HepG2 (cell line): ENCODE measurements at regions not wholly inside any gene's neighbourhood (a gene's known extent, or its start where the extent isn't known, plus 50 kb on each side); places are given as distances from the start of the nearest gene placed in this dataset.

ENCODE experiments used
- ATAC-seq: fragments of 200-7000 bp; cut with Tn5 transposase; 3 replicates; pipeline ENCODE4 v1.9.1; 2020; ENCODE audit warnings: mild to moderate bottlenecking, moderate library complexity
- BruUV-seq: library from RNA; stranded (reverse); fragments of 400-500 nt; replicated peaks from 2 replicates; lab custom pipeline; 2021; lab: Mats Ljungman, UMichigan
- CTCF ChIA-PET: fragments of 300-600 bp; formaldehyde crosslinking; extraction: SDS; loops from one replicate; lab custom pipeline; 2021; ENCODE audit warnings: low total read pairs, inconsistent platforms, low intra/inter-chr PET ratio; lab: Yijun Ruan, JAX
- POLR2A ChIA-PET: fragments of 350-600 bp; sonication (Branson Sonifier 250); formaldehyde crosslinking; loops from one replicate; lab custom pipeline; 2020; ENCODE audit warnings: antibody characterized with exemption, inconsistent platforms; lab: Yijun Ruan, JAX
- DNase-seq: peaks from one replicate; pipeline ENCODE4 v3.0.0-alpha.2; 2015; ENCODE audit warnings: low spot score
- FAIRE-seq: peaks from 3 replicates; lab custom pipeline; 2011; peaks lifted over from hg19 to GRCh38; lab: Jason Lieb, UNC
- H2AFZ ChIP-seq: one replicate; pipeline ENCODE4 v1.6.1; 2011; ENCODE audit warnings: low read length, inconsistent platforms
- H3K27ac ChIP-seq: fragments of 300-600 bp; 3 replicates; pipeline ENCODE4 v1.8.0; 2011; ENCODE audit warnings: mixed run types, mild to moderate bottlenecking, mixed read lengths, low read length, inconsistent platforms; ENCODE audit not compliant: insufficient read depth; ENCODE audit errors: extremely low read length
- H3K27me3 ChIP-seq, 2 experiments: fragments of 200-600 bp in 1 of 2; 2 replicates in 1 of 2; 3 replicates in 1 of 2; pipeline versions ENCODE4 v1.6.0 to v1.8.0; 2011; ENCODE audit warnings: low read length in 2 of 2, mild to moderate bottlenecking in 2 of 2, moderate library complexity in 2 of 2, inconsistent platforms in 1 of 2; ENCODE audit not compliant: insufficient read depth in 2 of 2, control insufficient read depth in 1 of 2
- H3K36me3 ChIP-seq, 2 experiments: fragments of 200-600 bp in 1 of 2; replicated peaks in 1 of 2; 2 replicates in 1 of 2; 3 replicates in 1 of 2; pipeline versions ENCODE4 v1.5.1 to v1.8.0; 2011; ENCODE audit warnings: low read length in 2 of 2, inconsistent platforms in 1 of 2; ENCODE audit not compliant: insufficient read depth in 2 of 2, control insufficient read depth in 1 of 2
- H3K4me1 ChIP-seq: 2 replicates; pipeline ENCODE4 v1.5.1; 2012; ENCODE audit warnings: low read length, inconsistent platforms; ENCODE audit not compliant: insufficient read depth
- H3K4me2 ChIP-seq: 2 replicates; pipeline ENCODE4 v1.6.0; 2011; ENCODE audit warnings: low read depth, low read length, inconsistent platforms
- H3K4me3 ChIP-seq, 3 experiments: fragments of 200-600 bp in 1 of 3; sonication (generic), shearing (Covaris generic) in 1 of 3; replicated peaks in 1 of 3; 2 replicates each; pipeline ENCODE4 v1.5.1; 2011 to 2016; ENCODE audit warnings: low read length in 3 of 3, inconsistent platforms in 2 of 3, low read depth in 2 of 3, mild to moderate bottlenecking in 2 of 3, control low read depth in 1 of 3, mixed read lengths in 1 of 3; ENCODE audit not compliant: insufficient read depth in 1 of 3
- H3K79me2 ChIP-seq: one replicate; pipeline ENCODE4 v1.6.1; 2011; ENCODE audit warnings: low read length, inconsistent platforms; ENCODE audit not compliant: insufficient read depth
- H3K9ac ChIP-seq: 2 replicates; pipeline ENCODE4 v1.6.0; 2011; ENCODE audit warnings: mild to moderate bottlenecking, low read depth, low read length, inconsistent platforms; ENCODE audit not compliant: insufficient read depth
- H3K9me3 ChIP-seq: 2 replicates; pipeline ENCODE4 v1.5.1; 2012; ENCODE audit warnings: mild to moderate bottlenecking, low read length
- H4K20me1 ChIP-seq: 2 replicates; pipeline ENCODE4 v1.6.0; 2011; ENCODE audit warnings: inconsistent platforms, mild to moderate bottlenecking, low read length, moderate library complexity; ENCODE audit not compliant: insufficient read depth
- ASH2L ChIP-seq: fragments of 300-600, 200-600 bp; sonication (generic); IDR thresholded peaks from 2 replicates; pipeline ENCODE4 v1.7.0; 2017; ENCODE audit warnings: low read depth, mild to moderate bottlenecking, moderate library complexity, mixed read lengths, low read length; ENCODE audit not compliant: insufficient read length
- ATRX ChIP-seq: sonication (generic); formaldehyde crosslinking; IDR thresholded peaks from 2 replicates; pipeline ENCODE4 v1.4.0; 2020; ENCODE audit warnings: missing genetic modification reagents, borderline replicate concordance
- CEBPB ChIP-seq: IDR thresholded peaks from 2 replicates; pipeline ENCODE4 v1.6.1; 2011; ENCODE audit warnings: low read depth, low read length, improper control_type of control experiment, borderline replicate concordance
- EP300 ChIP-seq, 3 experiments: sonication (generic) in 1 of 3; formaldehyde crosslinking in 1 of 3; IDR thresholded peaks; 2 replicates each; pipeline versions ENCODE4 v1.5.1 to v1.6.1; 2011 to 2020; ENCODE audit warnings: low read depth in 2 of 3, low read length in 2 of 3, borderline replicate concordance in 1 of 3, improper control_type of control experiment in 1 of 3, mild to moderate bottlenecking in 1 of 3, missing genetic modification reagents in 1 of 3, moderate library complexity in 1 of 3
- JUNB ChIP-seq: sonication (generic); formaldehyde crosslinking; IDR thresholded peaks from 2 replicates; pipeline ENCODE4 v1.8.0; 2022; ENCODE audit warnings: missing genetic modification reagents, mild to moderate bottlenecking, borderline replicate concordance
- KDM5A ChIP-seq: fragments of 200-600 bp; sonication (generic); IDR thresholded peaks from 2 replicates; pipeline ENCODE4 v1.7.0; 2018; ENCODE audit warnings: antibody characterized with exemption, mild to moderate bottlenecking, low read length, borderline replicate concordance
- KLF6 ChIP-seq: IDR thresholded peaks from 2 replicates; pipeline ENCODE4 v1.8.0; 2016; ENCODE audit warnings: missing biosample characterization, missing genetic modification reagents
- SOX5 ChIP-seq: IDR thresholded peaks from 2 replicates; pipeline ENCODE4 v1.6.1; 2016; ENCODE audit warnings: borderline replicate concordance
- ZFP36 ChIP-seq: fragments of 150-350 bp; IDR thresholded peaks from 2 replicates; pipeline ENCODE4 v1.6.1; 2018; ENCODE audit warnings: borderline replicate concordance, low read length, low read depth; ENCODE audit not compliant: partially characterized antibody
- ZNF549 ChIP-seq: sonication (generic); formaldehyde crosslinking; IDR thresholded peaks from 2 replicates; pipeline ENCODE4 v1.5.0; 2020; ENCODE audit warnings: missing genetic modification reagents
- ZNF776 ChIP-seq: sonication (generic); formaldehyde crosslinking; IDR thresholded peaks from 2 replicates; pipeline ENCODE4 v1.4.0; 2020; ENCODE audit warnings: mild to moderate bottlenecking, missing genetic modification reagents
- WGBS: methylation state at CpG from one replicate; pipeline ENCODE4 v1.1.6; 2017; ENCODE audit warnings: low lambda C conversion rate; 5-methylcytosine and 5-hydroxymethylcytosine counted together
- in situ Hi-C: cut with HindIII; loops from 2 replicates; pipeline ENCODE4 v1.10.0; 2017; ENCODE audit warnings: low pct_unique_long_range_greater_than_20kb; ENCODE audit not compliant: extremely low pct_ligation_motif_present
- intact Hi-C: fragments of 100-400 bp; cut with micrococcal nuclease; formaldehyde crosslinking; loops from one replicate; pipeline ENCODE4 v1.10.0; 2022; ENCODE audit not compliant: unreplicated experiment
- TF ChIP-seq, protein P1 (sequence below): IDR thresholded peaks from 2 replicates; pipeline ENCODE4 v1.4.0; 2020; ENCODE audit warnings: mild to moderate bottlenecking, missing genetic modification reagents

DNA sequence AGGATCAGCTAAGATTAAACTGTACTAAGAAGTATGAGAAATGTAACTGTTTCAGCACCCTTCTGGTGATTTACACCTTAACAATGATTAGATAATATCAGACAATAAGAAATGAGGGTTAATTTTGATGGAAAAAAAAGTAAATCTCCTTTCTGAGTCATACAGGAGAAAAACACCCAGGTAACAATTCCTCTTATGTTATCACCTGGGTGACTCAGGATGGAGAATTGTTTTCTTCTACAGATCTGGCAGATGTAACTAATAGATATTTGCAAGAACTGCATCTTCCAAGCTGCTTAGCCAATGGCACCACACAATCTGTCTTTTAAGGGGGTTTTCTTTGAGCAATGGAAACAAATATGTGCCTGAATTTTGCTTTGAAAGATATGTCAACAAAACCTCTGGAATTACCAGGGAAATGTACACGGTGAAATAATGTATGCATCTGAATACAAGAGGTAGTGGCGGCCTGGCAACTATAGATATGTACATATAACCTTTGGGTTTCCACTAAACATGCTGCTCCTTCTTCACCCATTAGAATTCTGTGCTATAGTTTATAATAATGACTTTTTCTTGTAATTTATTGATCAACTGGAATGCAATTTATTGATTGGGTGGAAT is 407.9 kb downstream of the CPS1 start (continued):
- TF ChIP-seq, protein P1, sequence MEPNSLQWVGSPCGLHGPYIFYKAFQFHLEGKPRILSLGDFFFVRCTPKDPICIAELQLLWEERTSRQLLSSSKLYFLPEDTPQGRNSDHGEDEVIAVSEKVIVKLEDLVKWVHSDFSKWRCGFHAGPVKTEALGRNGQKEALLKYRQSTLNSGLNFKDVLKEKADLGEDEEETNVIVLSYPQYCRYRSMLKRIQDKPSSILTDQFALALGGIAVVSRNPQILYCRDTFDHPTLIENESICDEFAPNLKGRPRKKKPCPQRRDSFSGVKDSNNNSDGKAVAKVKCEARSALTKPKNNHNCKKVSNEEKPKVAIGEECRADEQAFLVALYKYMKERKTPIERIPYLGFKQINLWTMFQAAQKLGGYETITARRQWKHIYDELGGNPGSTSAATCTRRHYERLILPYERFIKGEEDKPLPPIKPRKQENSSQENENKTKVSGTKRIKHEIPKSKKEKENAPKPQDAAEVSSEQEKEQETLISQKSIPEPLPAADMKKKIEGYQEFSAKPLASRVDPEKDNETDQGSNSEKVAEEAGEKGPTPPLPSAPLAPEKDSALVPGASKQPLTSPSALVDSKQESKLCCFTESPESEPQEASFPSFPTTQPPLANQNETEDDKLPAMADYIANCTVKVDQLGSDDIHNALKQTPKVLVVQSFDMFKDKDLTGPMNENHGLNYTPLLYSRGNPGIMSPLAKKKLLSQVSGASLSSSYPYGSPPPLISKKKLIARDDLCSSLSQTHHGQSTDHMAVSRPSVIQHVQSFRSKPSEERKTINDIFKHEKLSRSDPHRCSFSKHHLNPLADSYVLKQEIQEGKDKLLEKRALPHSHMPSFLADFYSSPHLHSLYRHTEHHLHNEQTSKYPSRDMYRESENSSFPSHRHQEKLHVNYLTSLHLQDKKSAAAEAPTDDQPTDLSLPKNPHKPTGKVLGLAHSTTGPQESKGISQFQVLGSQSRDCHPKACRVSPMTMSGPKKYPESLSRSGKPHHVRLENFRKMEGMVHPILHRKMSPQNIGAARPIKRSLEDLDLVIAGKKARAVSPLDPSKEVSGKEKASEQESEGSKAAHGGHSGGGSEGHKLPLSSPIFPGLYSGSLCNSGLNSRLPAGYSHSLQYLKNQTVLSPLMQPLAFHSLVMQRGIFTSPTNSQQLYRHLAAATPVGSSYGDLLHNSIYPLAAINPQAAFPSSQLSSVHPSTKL (CRISPR knock-in tag) = peak; percentile 22; the same call in 1 of the 2 replicates
- 0 out of 2 replicates have a peak, but pooled peaks have one; percentile 14 for TF ChIP-seq JUNB (CRISPR knock-in tag)
- peak; percentile 4 for TF ChIP-seq ASH2L
- TF ChIP-seq SOX5 (CRISPR knock-in tag) = no peak
- TF ChIP-seq KLF6 (CRISPR knock-in tag) = no peak
- TF ChIP-seq ZNF776 (CRISPR knock-in tag) = no peak
- 0 out of 4 replicates have a peak, but pooled peaks of 1 of the 2 experiments have one; percentile 4 for TF ChIP-seq EP300 (IDR thresholded peaks at IDR 0.05; ENCODE audit: low read depth in 2 of 2, low read length in 2 of 2)
- TF ChIP-seq EP300 (CRISPR knock-in tag; IDR thresholded peaks at IDR 0.05; ENCODE audit: borderline replicate concordance) = no peak

DNA sequence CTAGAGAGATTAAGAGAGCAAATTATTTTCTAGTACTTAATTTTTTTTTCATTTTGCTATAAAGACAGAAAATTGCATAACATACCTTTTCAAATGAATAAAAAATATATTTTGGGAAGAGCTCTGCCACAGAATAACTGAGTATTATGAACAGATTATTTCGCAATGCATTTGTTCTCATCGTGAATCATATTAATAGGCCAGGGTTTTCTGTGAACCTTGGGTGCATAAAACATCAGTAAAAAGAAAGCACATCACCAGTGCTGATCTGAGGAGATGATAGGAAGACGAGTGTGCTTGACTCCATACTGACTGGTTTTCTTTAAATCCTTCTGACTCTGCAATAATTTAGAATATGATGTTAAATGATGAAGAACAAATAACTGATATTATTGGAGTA is 409.1 kb downstream of the CPS1 start:
- ChIA-PET CTCF (no interaction called here), POLR2A (no interaction called here)
- Histone ChIP-seq H3K9me3 (no peaks in the 10 kb centered on the region), H3K36me3 (no peaks in the 10 kb centered on the region), H2AFZ (no peak overlapping the region), H3K79me2 (no peaks in the 10 kb centered on the region), H3K4me3 (no peak overlapping the region), H3K4me1 (peaks cover 69% of the 10 kb centered on the region), H3K27me3 (no peaks in the 10 kb centered on the region), H4K20me1 (no peaks in the 10 kb centered on the region), H3K27ac (no peak overlapping the region), H3K4me2 (no peak overlapping the region), H3K9ac (no peak overlapping the region)
- FAIRE-seq (no peak), DNase-seq (no peak), ATAC-seq (no peak)
- no TSS peak for BruUV-seq
- in situ Hi-C loops = no loop called here
- 32% methylated on average over 3 of the region's 3 CpGs for WGBS
- intact Hi-C loops = loop anchor here (5.0 to 10.0 kb wide), 2 partner anchors 47 to 421 kb away; no protein-coding TSS in a partner anchor
- TF ChIP-seq KDM5A (no peak), ZFP36 (no peak), ZNF549 (CRISPR knock-in tag) (no peak), CEBPB (peak; percentile 75; the same call in 1 of the 2 replicates), ATRX (CRISPR knock-in tag) (no peak)
